8988T (cell line): ENCODE measurements at regions not wholly inside any gene's neighbourhood (a gene's known extent, or its start where the extent isn't known, plus 50 kb on each side); places are given as distances from the start of the nearest gene placed in this dataset.
"Not testable (repeated sequence)": the region's sequence is repeated elsewhere in the genome, so short reads cannot be mapped to it uniquely, and the experiment has no call there.

ENCODE experiments used
- DNase-seq: peaks from one replicate; pipeline ENCODE4 v3.0.0; 2011

GRCh38 chr6:3542032-3542640 is 85.3 kb upstream of the SLC22A23 start:
- DNase-seq: no peak

GRCh38 chr6:3541006-3541585 is 84.2 kb upstream of the SLC22A23 start:
- DNase-seq: no peak

GRCh38 chr6:3540253-3540820 is 83.5 kb upstream of the SLC22A23 start:
- DNase-seq: no peak

GRCh38 chr6:3538536-3538935 is 81.7 kb upstream of the SLC22A23 start:
- no peak for DNase-seq

- DNase-seq: no peak
These were observed 80.1 kb upstream of the SLC22A23 start for GRCh38 chr6:3536901-3537300.

- no peak for DNase-seq
These were observed 79.1 kb upstream of the SLC22A23 start for GRCh38 chr6:3535776-3536435.

GRCh38 chr6:3535033-3535775 is 78.4 kb upstream of the SLC22A23 start:
- no peak for DNase-seq

GRCh38 chr6:3534599-3534998 is 77.7 kb upstream of the SLC22A23 start:
- DNase-seq: no peak

GRCh38 chr6:3533981-3534380 is 77.1 kb upstream of the SLC22A23 start:
- DNase-seq: no peak

GRCh38 chr6:3532296-3532916 is 75.6 kb upstream of the SLC22A23 start:
- DNase-seq: no peak

- DNase-seq: no peak
These were observed 74.6 kb upstream of the SLC22A23 start for GRCh38 chr6:3531481-3531880.

- no peak for DNase-seq
These were observed 73.7 kb upstream of the SLC22A23 start for GRCh38 chr6:3530515-3530914.

GRCh38 chr6:3529721-3530120 is 72.9 kb upstream of the SLC22A23 start:
- DNase-seq: no peak

GRCh38 chr6:3529232-3529631 is 72.4 kb upstream of the SLC22A23 start:
- DNase-seq: no peak

- not testable (repeated sequence) for DNase-seq
These were observed 71.3 kb upstream of the SLC22A23 start for GRCh38 chr6:3528081-3528671.

GRCh38 chr6:3527651-3527977 is 70.8 kb upstream of the SLC22A23 start:
- no peak for DNase-seq

- DNase-seq: no peak
These were observed 70.3 kb upstream of the SLC22A23 start for GRCh38 chr6:3526962-3527650.

GRCh38 chr6:3525915-3526314 is 69.1 kb upstream of the SLC22A23 start:
- DNase-seq: no peak

GRCh38 chr6:3524456-3524855 is 67.6 kb upstream of the SLC22A23 start:
- no peak for DNase-seq

GRCh38 chr6:3523966-3524365 is 67.1 kb upstream of the SLC22A23 start:
- no peak for DNase-seq

- DNase-seq: no peak
These were observed 66.4 kb upstream of the SLC22A23 start for GRCh38 chr6:3523271-3523670.
